ENCODE measurements at regions not wholly inside any gene's neighbourhood (a gene's known extent, or its start where the extent isn't known, plus 50 kb on each side); places are given as distances from the start of the nearest gene placed in this dataset.

GRCh38 chr5:102603670-102604069 is 104.9 kb upstream of the SLCO6A1 start:
- Histone ChIP-seq H3K27me3 (ENCODE audit: control insufficient read depth, extremely low read depth, insufficient read depth, low read length) (no peaks in the 10 kb centered on the region), H3K4me1 (ENCODE audit: control insufficient read depth, extremely low read depth, insufficient read depth, low read length) (no peaks in the 10 kb centered on the region), H3K79me2 (ENCODE audit: control insufficient read depth, insufficient read depth, low read length) (no peaks in the 10 kb centered on the region), H2AFZ (ENCODE audit: control insufficient read depth, low read length) (no peak overlapping the region), H3K36me3 (ENCODE audit: control insufficient read depth in 2 of 2, extremely low read depth in 1 of 2, insufficient read depth in 2 of 2, low read length in 2 of 2) (no peaks in the 10 kb centered on the region), H3K27ac (ENCODE audit: control insufficient read depth, insufficient read depth, low read length) (no peak overlapping the region), H3K9ac (ENCODE audit: control insufficient read depth, extremely low read depth, insufficient read depth, low read length) (no peak overlapping the region), H3K4me2 (ENCODE audit: control insufficient read depth, extremely low read depth, insufficient read depth, low read depth, low read length) (no peak overlapping the region), H3K4me3 (ENCODE audit: control insufficient read depth in 2 of 3, extremely low read depth in 1 of 3, insufficient read depth in 2 of 3, low read depth in 1 of 3, low read length in 3 of 3) (no peak overlapping the region), H4K20me1 (ENCODE audit: control insufficient read depth, extremely low read depth, insufficient read depth, low read length) (no peaks in the 10 kb centered on the region), H3K9me1 (ENCODE audit: control insufficient read depth, extremely low read depth, insufficient read depth, low read length) (no peaks in the 10 kb centered on the region), H3K9me3 (ENCODE audit: control insufficient read depth, low read depth, low read length) (no peaks in the 10 kb centered on the region)
- no peak for DNase-seq (ENCODE audit: low read depth, low spot score)
- dilution Hi-C loops (cut with MboI; ENCODE audit: extremely low pct_ligation_motif_present, low sequenced_read_pairs) = no loop called here
- TF ChIP-seq, protein P1, sequence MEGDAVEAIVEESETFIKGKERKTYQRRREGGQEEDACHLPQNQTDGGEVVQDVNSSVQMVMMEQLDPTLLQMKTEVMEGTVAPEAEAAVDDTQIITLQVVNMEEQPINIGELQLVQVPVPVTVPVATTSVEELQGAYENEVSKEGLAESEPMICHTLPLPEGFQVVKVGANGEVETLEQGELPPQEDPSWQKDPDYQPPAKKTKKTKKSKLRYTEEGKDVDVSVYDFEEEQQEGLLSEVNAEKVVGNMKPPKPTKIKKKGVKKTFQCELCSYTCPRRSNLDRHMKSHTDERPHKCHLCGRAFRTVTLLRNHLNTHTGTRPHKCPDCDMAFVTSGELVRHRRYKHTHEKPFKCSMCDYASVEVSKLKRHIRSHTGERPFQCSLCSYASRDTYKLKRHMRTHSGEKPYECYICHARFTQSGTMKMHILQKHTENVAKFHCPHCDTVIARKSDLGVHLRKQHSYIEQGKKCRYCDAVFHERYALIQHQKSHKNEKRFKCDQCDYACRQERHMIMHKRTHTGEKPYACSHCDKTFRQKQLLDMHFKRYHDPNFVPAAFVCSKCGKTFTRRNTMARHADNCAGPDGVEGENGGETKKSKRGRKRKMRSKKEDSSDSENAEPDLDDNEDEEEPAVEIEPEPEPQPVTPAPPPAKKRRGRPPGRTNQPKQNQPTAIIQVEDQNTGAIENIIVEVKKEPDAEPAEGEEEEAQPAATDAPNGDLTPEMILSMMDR (optimal IDR thresholded peaks at IDR 0.05 in 1 of 3, IDR thresholded peaks at IDR 0.05 in 1 of 3, conservative IDR thresholded peaks at IDR 0.05 in 1 of 3; ENCODE audit: extremely low read depth in 1 of 3, insufficient read depth in 2 of 3, low read length in 3 of 3) = no peak
- TF ChIP-seq EZH2 (IDR thresholded peaks at IDR 0.05; ENCODE audit: low read length) = no peak
- no peak for FAIRE-seq

- Histone ChIP-seq H3K9me1 (ENCODE audit: control insufficient read depth, extremely low read depth, insufficient read depth, low read length) (no peaks in the 10 kb centered on the region), H3K27ac (ENCODE audit: control insufficient read depth, insufficient read depth, low read length) (no peak overlapping the region), H3K4me3 (ENCODE audit: control insufficient read depth in 2 of 3, extremely low read depth in 1 of 3, insufficient read depth in 2 of 3, low read depth in 1 of 3, low read length in 3 of 3) (no peak overlapping the region), H3K27me3 (ENCODE audit: control insufficient read depth, extremely low read depth, insufficient read depth, low read length) (no peaks in the 10 kb centered on the region), H3K4me1 (ENCODE audit: control insufficient read depth, extremely low read depth, insufficient read depth, low read length) (no peaks in the 10 kb centered on the region), H3K36me3 (ENCODE audit: control insufficient read depth in 2 of 2, extremely low read depth in 1 of 2, insufficient read depth in 2 of 2, low read length in 2 of 2) (no peaks in the 10 kb centered on the region), H4K20me1 (ENCODE audit: control insufficient read depth, extremely low read depth, insufficient read depth, low read length) (no peaks in the 10 kb centered on the region), H3K4me2 (ENCODE audit: control insufficient read depth, extremely low read depth, insufficient read depth, low read depth, low read length) (no peak overlapping the region), H3K79me2 (ENCODE audit: control insufficient read depth, insufficient read depth, low read length) (no peaks in the 10 kb centered on the region), H2AFZ (ENCODE audit: control insufficient read depth, low read length) (no peak overlapping the region), H3K9ac (ENCODE audit: control insufficient read depth, extremely low read depth, insufficient read depth, low read length) (no peak overlapping the region), H3K9me3 (ENCODE audit: control insufficient read depth, low read depth, low read length) (no peaks in the 10 kb centered on the region)
- DNase-seq (ENCODE audit: low read depth, low spot score) (no peak), FAIRE-seq (no peak)
- TF ChIP-seq EZH2 (IDR thresholded peaks at IDR 0.05; ENCODE audit: low read length) = no peak
- TF ChIP-seq, protein P1 (optimal IDR thresholded peaks at IDR 0.05 in 1 of 3, IDR thresholded peaks at IDR 0.05 in 1 of 3, conservative IDR thresholded peaks at IDR 0.05 in 1 of 3; ENCODE audit: extremely low read depth in 1 of 3, insufficient read depth in 2 of 3, low read length in 3 of 3) = no peak
- dilution Hi-C loops (cut with MboI; ENCODE audit: extremely low pct_ligation_motif_present, low sequenced_read_pairs) = no loop called here
These were observed 109.6 kb upstream of the SLCO6A1 start for GRCh38 chr5:102608414-102608813.
